SK-N-MC (cell line): ENCODE measurements at regions not wholly inside any gene's neighbourhood (a gene's known extent, or its start where the extent isn't known, plus 50 kb on each side); places are given as distances from the start of the nearest gene placed in this dataset.

Source experiments
- DNase-seq: peaks from one replicate; pipeline ENCODE4 v3.0.0-alpha.2; 2011; ENCODE audit warnings: low read depth, low spot score
- H3K27ac ChIP-seq: fragments of 200-600 bp; sonication (generic); 2 replicates; pipeline ENCODE4 v1.5.1; 2016; ENCODE audit warnings: mixed run types
- H3K36me3 ChIP-seq: fragments of 200-600 bp; sonication (generic); 2 replicates; pipeline ENCODE4 v1.6.1; 2017; ENCODE audit warnings: antibody characterized with exemption, low read length, mixed read lengths; ENCODE audit not compliant: insufficient read depth
- H3K4me3 ChIP-seq: fragments of 200-600 bp; sonication (generic); 2 replicates; pipeline ENCODE4 v1.5.1; 2016
- H3K9ac ChIP-seq: fragments of 200-600 bp; sonication (generic); 2 replicates; pipeline ENCODE4 v1.8.0; 2017; ENCODE audit warnings: mixed run types, mixed read lengths; ENCODE audit not compliant: insufficient read length
- H3K9me3 ChIP-seq: fragments of 200-600 bp; sonication (generic); 2 replicates; pipeline ENCODE4 v1.6.1; 2017; ENCODE audit warnings: low read depth, mild to moderate bottlenecking, antibody characterized with exemption, low read length, moderate library complexity, mixed read lengths
- EZH2 ChIP-seq: fragments of 200-600 bp; sonication (generic); IDR thresholded peaks from one replicate; pipeline ENCODE4 v1.6.1; 2017; ENCODE audit warnings: antibody characterized with exemption
- FOXP2 ChIP-seq: optimal IDR thresholded peaks from 2 replicates; pipeline ENCODE3; 2011; ENCODE audit warnings: mild to moderate bottlenecking, moderate library complexity; ENCODE audit not compliant: insufficient read depth; ENCODE audit errors: extremely low read length, control extremely low read depth
- POLR2AphosphoS5 ChIP-seq: IDR thresholded peaks from 2 replicates; pipeline ENCODE4 v1.6.1; 2012; ENCODE audit warnings: mild to moderate bottlenecking, low read depth, low read length, borderline replicate concordance

- H3K9ac ChIP-seq: no peak overlapping the region
Observed at GRCh38 chr4:126547352-126547751, 1085.4 kb upstream of the INTU start.

GRCh38 chr4:126548890-126549289 is 1083.9 kb upstream of the INTU start:
- Histone ChIP-seq H3K9ac (no peak overlapping the region), H3K36me3 (peaks cover 5% of the 10 kb centered on the region; the same call in 1 of the 2 replicates), H3K9me3 (no peaks in the 10 kb centered on the region; the same call in 1 of the 2 replicates), H3K4me3 (no peak overlapping the region), H3K27ac (no peak overlapping the region)
- TF ChIP-seq POLR2AphosphoS5: no peak
- TF ChIP-seq FOXP2: no peak
- no peak for TF ChIP-seq EZH2
- DNase-seq: no peak

More at GRCh38 chr4:126547352-126547751, 1085.4 kb upstream of the INTU start:
- no peak for DNase-seq
- H3K27ac ChIP-seq: no peak overlapping the region
- TF ChIP-seq POLR2AphosphoS5: no peak
- TF ChIP-seq FOXP2: no peak
- TF ChIP-seq EZH2: no peak
- H3K36me3 ChIP-seq: 0 out of 2 replicates have a peak, but pooled peaks cover 5% of the 10 kb centered on the region
- H3K9me3 ChIP-seq: no peaks in the 10 kb centered on the region; the same call in 1 of the 2 replicates
- no peak overlapping the region for H3K4me3 ChIP-seq

- no peaks in the 10 kb centered on the region; the same call in 1 of the 2 replicates for H3K9me3 ChIP-seq
- no peak overlapping the region for H3K4me3 ChIP-seq
Observed at GRCh38 chr4:126552321-126552720, 1080.4 kb upstream of the INTU start.

DNA sequence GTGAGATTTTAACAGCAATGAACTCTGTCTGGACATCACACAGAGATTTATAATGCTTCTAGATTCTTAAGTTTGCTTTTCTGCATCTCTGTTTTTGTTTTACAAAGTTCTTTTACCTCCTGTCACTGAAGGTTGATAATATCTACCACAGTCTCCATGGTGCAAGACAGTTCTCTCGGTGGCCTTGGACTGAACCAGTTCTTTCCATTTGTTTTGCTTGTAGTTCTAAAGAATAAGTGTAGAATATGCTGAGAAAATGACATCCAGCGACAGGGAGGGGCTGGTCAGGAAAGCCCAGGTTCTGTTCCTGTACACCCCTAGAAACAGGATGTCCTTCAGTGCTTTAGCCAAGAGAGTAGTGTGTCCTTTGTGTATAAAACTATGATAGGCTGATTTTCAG is 1079.5 kb upstream of the INTU start:
- TF ChIP-seq EZH2 (no peak), FOXP2 (no peak), POLR2AphosphoS5 (no peak)
- Histone ChIP-seq H3K36me3 (no peaks in the 10 kb centered on the region; the same call in 1 of the 2 replicates), H3K9me3 (no peaks in the 10 kb centered on the region), H3K4me3 (no peak overlapping the region), H3K9ac (no peak overlapping the region), H3K27ac (no peak overlapping the region)
- DNase-seq: no peak

More at GRCh38 chr4:126552321-126552720, 1080.4 kb upstream of the INTU start:
- peaks cover 5% of the 10 kb centered on the region; the same call in 1 of the 2 replicates for H3K36me3 ChIP-seq
- no peak overlapping the region for H3K27ac ChIP-seq
- TF ChIP-seq POLR2AphosphoS5: no peak
- TF ChIP-seq EZH2: no peak
- TF ChIP-seq FOXP2: no peak
- no peak for DNase-seq
- no peak overlapping the region for H3K9ac ChIP-seq

- Histone ChIP-seq H3K9ac (no peak overlapping the region), H3K27ac (no peak overlapping the region), H3K9me3 (no peaks in the 10 kb centered on the region), H3K36me3 (peaks cover 11% of the 10 kb centered on the region; the same call in 1 of the 2 replicates), H3K4me3 (no peak overlapping the region)
- TF ChIP-seq FOXP2 (no peak), EZH2 (no peak), POLR2AphosphoS5 (no peak)
- no peak for DNase-seq
Observed at GRCh38 chr4:126558596-126558995, 1074.2 kb upstream of the INTU start.

DNA sequence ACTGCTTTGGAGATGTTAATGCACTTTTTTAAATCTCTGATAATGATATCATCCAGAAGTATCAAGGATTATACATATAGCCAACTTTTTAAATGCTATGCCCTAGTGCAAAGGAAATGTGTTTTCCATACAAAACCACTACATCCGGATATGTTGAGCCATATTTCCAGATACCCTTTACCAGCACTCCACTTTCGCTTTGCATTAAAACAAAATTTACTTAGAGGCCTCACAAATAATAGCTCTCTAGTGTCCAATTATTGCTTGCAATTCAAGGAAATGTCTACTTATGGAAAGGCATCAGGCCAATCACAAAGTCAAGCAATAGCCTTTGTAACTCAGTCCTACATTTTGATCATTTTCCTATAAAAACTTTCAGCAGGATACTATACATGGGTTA is 1072.8 kb upstream of the INTU start:
- no peak overlapping the region for H3K9ac ChIP-seq
- H3K36me3 ChIP-seq: peaks cover 11% of the 10 kb centered on the region; the same call in 1 of the 2 replicates
- H3K4me3 ChIP-seq: no peak overlapping the region
- no peak for DNase-seq
- no peak overlapping the region for H3K27ac ChIP-seq
- TF ChIP-seq FOXP2 (no peak), POLR2AphosphoS5 (no peak), EZH2 (no peak)
- H3K9me3 ChIP-seq: no peaks in the 10 kb centered on the region

DNA sequence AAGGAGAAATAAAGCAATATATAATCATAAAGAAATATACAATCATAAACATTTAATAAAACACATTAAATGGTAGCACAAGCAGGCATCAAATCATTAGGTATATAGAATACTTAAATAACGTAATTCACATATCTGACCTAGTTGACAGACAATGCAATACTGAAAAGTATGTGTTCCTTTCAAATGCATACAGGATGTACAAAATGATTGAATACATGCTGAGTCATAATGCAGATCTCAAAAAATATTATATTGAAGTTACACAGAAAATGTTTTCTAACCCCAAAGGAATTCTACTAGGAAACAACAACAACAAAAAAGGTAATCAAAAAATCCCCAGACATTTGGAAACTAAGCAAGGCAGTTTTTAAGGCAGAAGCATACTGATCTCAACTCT is 1072.0 kb upstream of the INTU start:
- H3K36me3 ChIP-seq: peaks cover 11% of the 10 kb centered on the region; the same call in 1 of the 2 replicates
- H3K27ac ChIP-seq: no peak overlapping the region
- no peak overlapping the region for H3K9ac ChIP-seq
- H3K4me3 ChIP-seq: no peak overlapping the region
- no peaks in the 10 kb centered on the region for H3K9me3 ChIP-seq
- TF ChIP-seq FOXP2 (no peak), POLR2AphosphoS5 (no peak), EZH2 (no peak)
- DNase-seq: no peak

GRCh38 chr4:126563389-126563788 is 1069.4 kb upstream of the INTU start:
- no peak for TF ChIP-seq POLR2AphosphoS5
- TF ChIP-seq FOXP2: no peak
- TF ChIP-seq EZH2: no peak
- Histone ChIP-seq H3K4me3 (no peak overlapping the region), H3K27ac (no peak overlapping the region), H3K9ac (no peak overlapping the region), H3K9me3 (no peaks in the 10 kb centered on the region), H3K36me3 (peaks cover 11% of the 10 kb centered on the region; the same call in 1 of the 2 replicates)
- DNase-seq: no peak

- DNase-seq: no peak
- Histone ChIP-seq H3K27ac (no peak overlapping the region), H3K9ac (no peak overlapping the region), H3K36me3 (peaks cover 11% of the 10 kb centered on the region; the same call in 1 of the 2 replicates), H3K9me3 (no peaks in the 10 kb centered on the region), H3K4me3 (no peak overlapping the region)
- TF ChIP-seq EZH2 (no peak), POLR2AphosphoS5 (no peak), FOXP2 (no peak)
Observed at GRCh38 chr4:126564283-126564854, 1068.4 kb upstream of the INTU start.
